GM12878 (cell line): ENCODE measurements at regions not wholly inside any gene's neighbourhood (a gene's known extent, or its start where the extent isn't known, plus 50 kb on each side); places are given as distances from the start of the nearest gene placed in this dataset.

ENCODE experiments used
- ATAC-seq: fragments of 200-7000 bp; cut with Tn5 transposase; 3 replicates; pipeline ENCODE4 v1.9.1; 2020; ENCODE audit warnings: mild to moderate bottlenecking, moderate library complexity
- BruUV-seq: library from RNA; stranded (reverse); fragments of 400-500 nt; replicated peaks from 2 replicates; lab custom pipeline; 2021; lab: Mats Ljungman, UMichigan
- CTCF ChIA-PET: fragments of 300-600 bp; sonication (Branson Sonifier 250); formaldehyde crosslinking; extraction: SDS; loops from one replicate; lab custom pipeline; 2021; ENCODE audit warnings: inconsistent platforms; lab: Yijun Ruan, JAX
- POLR2A ChIA-PET: fragments of 350-600 bp; formaldehyde crosslinking; extraction: SDS; loops from one replicate; lab custom pipeline; 2021; ENCODE audit warnings: inconsistent platforms; lab: Charles Lee
- RAD21 ChIA-PET: fragments of 300-600 bp; sonication (Branson Sonifier 250); formaldehyde crosslinking; loops from one replicate; lab custom pipeline; 2023; ENCODE audit warnings: antibody characterized with exemption; ENCODE audit not compliant: unreplicated experiment; lab: Charles Lee
- SMC1A ChIA-PET: fragments of 300-600 bp; sonication (Branson Sonifier 250); formaldehyde crosslinking; loops from one replicate; lab custom pipeline; 2023; ENCODE audit not compliant: unreplicated experiment, uncharacterized antibody; lab: Charles Lee
- DNase-seq: peaks from one replicate; pipeline ENCODE4 v3.0.0-alpha.2; 2011; ENCODE audit warnings: low read depth, low spot score
- FAIRE-seq: peaks from 3 replicates; lab custom pipeline; 2011; peaks lifted over from hg19 to GRCh38; lab: Jason Lieb, UNC
- H2AFZ ChIP-seq: 2 replicates; pipeline ENCODE4 v1.6.0; 2011; ENCODE audit warnings: low read depth, low read length, control low read depth; ENCODE audit not compliant: control insufficient read depth
- H3K27ac ChIP-seq: 2 replicates; pipeline ENCODE4 v1.5.1; 2011; ENCODE audit warnings: control low read depth; ENCODE audit not compliant: control insufficient read depth, insufficient read depth
- H3K27me3 ChIP-seq, 2 experiments: replicated peaks in 1 of 2; 2 replicates each; pipeline versions ENCODE4 v1.6.0 to v1.6.1; 2011; ENCODE audit warnings: low read length in 1 of 2; ENCODE audit not compliant: control insufficient read depth in 2 of 2, insufficient read depth in 2 of 2
- H3K36me3 ChIP-seq, 2 experiments: 2 replicates each; pipeline ENCODE4 v1.5.1; 2011; ENCODE audit warnings: low read length in 1 of 2; ENCODE audit not compliant: control insufficient read depth in 2 of 2, insufficient read depth in 2 of 2
- H3K4me1 ChIP-seq: 2 replicates; pipeline ENCODE4 v1.6.1; 2011; ENCODE audit warnings: mild to moderate bottlenecking, low read length, moderate library complexity, mixed read lengths; ENCODE audit not compliant: control insufficient read depth, insufficient read depth
- H3K4me2 ChIP-seq: 2 replicates; pipeline ENCODE4 v1.6.0; 2011; ENCODE audit warnings: control low read depth; ENCODE audit not compliant: control insufficient read depth, insufficient read depth
- H3K4me3 ChIP-seq: fragments of 200-600 bp; sonication (generic); 2 replicates; pipeline ENCODE4 v1.5.1; 2016
- H3K79me2 ChIP-seq: 2 replicates; pipeline ENCODE4 v1.6.0; 2011; ENCODE audit warnings: low read length; ENCODE audit not compliant: control insufficient read depth, insufficient read depth
- H3K9ac ChIP-seq: 2 replicates; pipeline ENCODE4 v1.8.0; 2011; ENCODE audit warnings: low read length, control low read depth, mixed read lengths; ENCODE audit not compliant: control insufficient read depth, insufficient read depth
- H3K9me3 ChIP-seq: replicated peaks from 3 replicates; pipeline ENCODE4 v1.5.1; 2011; ENCODE audit warnings: mild to moderate bottlenecking, low read length; ENCODE audit not compliant: control insufficient read depth, insufficient read depth
- H4K20me1 ChIP-seq: 2 replicates; pipeline ENCODE4 v1.6.0; 2011; ENCODE audit not compliant: control insufficient read depth, insufficient read depth
- EGR1 ChIP-seq, 2 experiments: IDR thresholded peaks; 1 replicate in 1 of 2; 2 replicates in 1 of 2; pipeline ENCODE4 v1.6.1; 2011 to 2012; ENCODE audit warnings: low read depth in 2 of 2, low read length in 2 of 2, borderline replicate concordance in 1 of 2, mild to moderate bottlenecking in 1 of 2, moderate library complexity in 1 of 2
- ESRRA ChIP-seq: IDR thresholded peaks from 2 replicates; pipeline ENCODE4 v1.6.1; 2012; ENCODE audit warnings: mild to moderate bottlenecking, low read length, improper control_type of control experiment
- IRF4 ChIP-seq: IDR thresholded peaks from 2 replicates; pipeline ENCODE4 v1.6.1; 2011; ENCODE audit warnings: low read depth, low read length
- SREBF1 ChIP-seq: IDR thresholded peaks from 2 replicates; pipeline ENCODE4 v1.6.1; 2012; ENCODE audit warnings: mild to moderate bottlenecking, low read length
- YBX1 ChIP-seq: fragments of 450-650 bp; IDR thresholded peaks from 2 replicates; pipeline ENCODE4 v1.6.1; 2016; ENCODE audit warnings: antibody characterized with exemption
- WGBS: methylation state at CpG from one replicate; pipeline ENCODE4 v1.1.6; 2016; ENCODE audit warnings: low lambda C conversion rate; ENCODE audit not compliant: insufficient replicate concordance, insufficient coverage; ENCODE audit errors: missing lambda C conversion rate; 5-methylcytosine and 5-hydroxymethylcytosine counted together
- in situ Hi-C: fragments of 300-500 bp; cut with MboI; formaldehyde crosslinking; loops from 9 replicates; pipeline ENCODE4 v1.14.3; 2018; ENCODE audit warnings: mixed read lengths
- intact Hi-C: fragments of 100-400 bp; cut with micrococcal nuclease; formaldehyde crosslinking; loops from one replicate; pipeline ENCODE4 v1.14.2; 2022; ENCODE audit not compliant: unreplicated experiment
- TF ChIP-seq, protein P1 (sequence below): IDR thresholded peaks from 2 replicates; pipeline ENCODE4 v1.6.1; 2011; ENCODE audit warnings: borderline replicate concordance, low read depth, mild to moderate bottlenecking, moderate library complexity, low read length; ENCODE audit not compliant: insufficient read depth, poor library complexity, severe bottlenecking
- TF ChIP-seq, protein P2 (sequence below): fragments of 450-650 bp; IDR thresholded peaks from 2 replicates; pipeline ENCODE4 v1.6.1; 2017; ENCODE audit warnings: antibody characterized with exemption, mild to moderate bottlenecking, moderate library complexity

DNA sequence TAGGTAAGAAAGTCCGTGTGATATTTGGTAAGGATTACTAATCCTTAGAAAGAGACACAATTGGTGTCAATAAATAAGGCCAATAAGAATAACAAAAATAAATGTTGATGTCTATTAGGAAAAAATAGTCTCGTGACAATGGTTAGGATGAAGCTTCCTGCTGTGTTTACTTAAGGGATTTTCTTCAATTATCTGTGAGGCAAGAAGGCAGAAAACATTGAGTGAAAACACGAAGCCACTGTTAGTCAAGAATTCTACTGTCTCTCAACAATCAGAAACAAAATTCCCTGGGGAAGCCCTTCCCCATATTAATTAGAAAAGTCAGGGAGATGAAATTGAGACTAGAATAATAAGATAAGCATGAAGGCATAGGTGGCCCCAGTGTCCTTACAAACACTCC, 149.0 kb downstream of the SYK start:
- H3K4me2 ChIP-seq: no peak overlapping the region
- TF ChIP-seq IRF4 (no peak), ESRRA (no peak), EGR1 (IDR thresholded peaks at IDR 0.05; ENCODE audit: borderline replicate concordance in 1 of 2, low read depth in 2 of 2, low read length in 2 of 2) (no peak), SREBF1 (no peak), YBX1 (no peak)
- TF ChIP-seq, protein P1, sequence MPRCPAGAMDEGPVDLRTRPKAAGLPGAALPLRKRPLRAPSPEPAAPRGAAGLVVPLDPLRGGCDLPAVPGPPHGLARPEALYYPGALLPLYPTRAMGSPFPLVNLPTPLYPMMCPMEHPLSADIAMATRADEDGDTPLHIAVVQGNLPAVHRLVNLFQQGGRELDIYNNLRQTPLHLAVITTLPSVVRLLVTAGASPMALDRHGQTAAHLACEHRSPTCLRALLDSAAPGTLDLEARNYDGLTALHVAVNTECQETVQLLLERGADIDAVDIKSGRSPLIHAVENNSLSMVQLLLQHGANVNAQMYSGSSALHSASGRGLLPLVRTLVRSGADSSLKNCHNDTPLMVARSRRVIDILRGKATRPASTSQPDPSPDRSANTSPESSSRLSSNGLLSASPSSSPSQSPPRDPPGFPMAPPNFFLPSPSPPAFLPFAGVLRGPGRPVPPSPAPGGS: no peak
- TF ChIP-seq, protein P2, sequence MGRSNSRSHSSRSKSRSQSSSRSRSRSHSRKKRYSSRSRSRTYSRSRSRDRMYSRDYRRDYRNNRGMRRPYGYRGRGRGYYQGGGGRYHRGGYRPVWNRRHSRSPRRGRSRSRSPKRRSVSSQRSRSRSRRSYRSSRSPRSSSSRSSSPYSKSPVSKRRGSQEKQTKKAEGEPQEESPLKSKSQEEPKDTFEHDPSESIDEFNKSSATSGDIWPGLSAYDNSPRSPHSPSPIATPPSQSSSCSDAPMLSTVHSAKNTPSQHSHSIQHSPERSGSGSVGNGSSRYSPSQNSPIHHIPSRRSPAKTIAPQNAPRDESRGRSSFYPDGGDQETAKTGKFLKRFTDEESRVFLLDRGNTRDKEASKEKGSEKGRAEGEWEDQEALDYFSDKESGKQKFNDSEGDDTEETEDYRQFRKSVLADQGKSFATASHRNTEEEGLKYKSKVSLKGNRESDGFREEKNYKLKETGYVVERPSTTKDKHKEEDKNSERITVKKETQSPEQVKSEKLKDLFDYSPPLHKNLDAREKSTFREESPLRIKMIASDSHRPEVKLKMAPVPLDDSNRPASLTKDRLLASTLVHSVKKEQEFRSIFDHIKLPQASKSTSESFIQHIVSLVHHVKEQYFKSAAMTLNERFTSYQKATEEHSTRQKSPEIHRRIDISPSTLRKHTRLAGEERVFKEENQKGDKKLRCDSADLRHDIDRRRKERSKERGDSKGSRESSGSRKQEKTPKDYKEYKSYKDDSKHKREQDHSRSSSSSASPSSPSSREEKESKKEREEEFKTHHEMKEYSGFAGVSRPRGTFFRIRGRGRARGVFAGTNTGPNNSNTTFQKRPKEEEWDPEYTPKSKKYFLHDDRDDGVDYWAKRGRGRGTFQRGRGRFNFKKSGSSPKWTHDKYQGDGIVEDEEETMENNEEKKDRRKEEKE: no peak
- TF ChIP-seq, all 136 proteins: peak for 0
- Histone ChIP-seq H3K9me3 (no peaks in the 10 kb centered on the region), H3K27me3 (peaks cover 0 to 3% of the 10 kb centered on the region in 2 experiments; a peak in 3 of 4 replicates), H4K20me1 (no peaks in the 10 kb centered on the region), H3K4me3 (no peak overlapping the region), H2AFZ (no peak overlapping the region), H3K4me1 (no peaks in the 10 kb centered on the region), H3K79me2 (no peaks in the 10 kb centered on the region), H3K27ac (no peak overlapping the region), H3K9ac (no peak overlapping the region), H3K36me3 (no peaks in the 10 kb centered on the region)
- FAIRE-seq: no peak
- in situ Hi-C loops (no loop called here), intact Hi-C loops (no loop called here)
- DNase-seq: no peak
- no TSS peak for BruUV-seq
- WGBS: 7% methylated on average over 3 of the region's 3 CpGs
- ChIA-PET CTCF (interaction anchor here (1.2 kb wide), 1 partner anchor 17 kb away, joined by 3 read pairs; no protein-coding TSS in a partner anchor), SMC1A (no interaction called here), POLR2A (no interaction called here), RAD21 (no interaction called here)
- ATAC-seq: no peak
